Osteoblast (primary cell): ENCODE measurements at regions not wholly inside any gene's neighbourhood (a gene's known extent, or its start where the extent isn't known, plus 50 kb on each side); places are given as distances from the start of the nearest gene placed in this dataset.

Experiments
- DNase-seq: peaks from one replicate; pipeline ENCODE4 v3.0.0; 2011; ENCODE audit warnings: low spot score, mixed read lengths; ENCODE audit not compliant: insufficient read length; ENCODE audit errors: missing footprints
- H2AFZ ChIP-seq: 2 replicates; pipeline ENCODE4 v1.6.0; 2011; ENCODE audit warnings: mild to moderate bottlenecking, low read length
- H3K27ac ChIP-seq: 2 replicates; pipeline ENCODE4 v1.5.1; 2011; ENCODE audit warnings: mild to moderate bottlenecking, low read depth, low read length, moderate library complexity
- H3K27me3 ChIP-seq: 2 replicates; pipeline ENCODE4 v1.6.0; 2012; ENCODE audit warnings: mild to moderate bottlenecking, control low read depth, inconsistent platforms, low read length, moderate library complexity; ENCODE audit not compliant: insufficient read depth
- H3K36me3 ChIP-seq: 2 replicates; pipeline ENCODE4 v1.5.1; 2011; ENCODE audit warnings: mild to moderate bottlenecking, low read length, control low read depth, moderate library complexity; ENCODE audit not compliant: insufficient read depth
- H3K4me1 ChIP-seq: 2 replicates; pipeline ENCODE4 v1.5.1; 2011; ENCODE audit warnings: mild to moderate bottlenecking, low read length, control low read depth, moderate library complexity; ENCODE audit not compliant: insufficient read depth
- H3K4me2 ChIP-seq: 2 replicates; pipeline ENCODE4 v1.6.0; 2011; ENCODE audit warnings: mild to moderate bottlenecking, low read length; ENCODE audit not compliant: insufficient read depth
- H3K4me3 ChIP-seq: fragments of 200-600 bp; sonication (generic); 3 replicates; pipeline ENCODE4 v1.5.1; 2012; ENCODE audit warnings: mild to moderate bottlenecking, low read length, inconsistent platforms; ENCODE audit not compliant: insufficient read depth
- H3K79me2 ChIP-seq: 2 replicates; pipeline ENCODE4 v1.6.0; 2012; ENCODE audit warnings: mild to moderate bottlenecking, low read length, control low read depth, inconsistent platforms; ENCODE audit not compliant: insufficient read depth
- H3K9me3 ChIP-seq: 2 replicates; pipeline ENCODE4 v1.5.1; 2011; ENCODE audit warnings: low read depth, low read length, control low read depth
- H4K20me1 ChIP-seq: 2 replicates; pipeline ENCODE4 v1.6.0; 2012; ENCODE audit warnings: mild to moderate bottlenecking, low read length, control low read depth; ENCODE audit not compliant: insufficient read depth
- CTCF ChIP-seq: IDR thresholded peaks from 2 replicates; pipeline ENCODE4 v1.5.1; 2011; ENCODE audit warnings: mild to moderate bottlenecking, low read depth, low read length, moderate library complexity; ENCODE audit errors: extremely low read depth

GRCh38 chr6:103198386-103198785, 1661.3 kb downstream of the HACE1 start:
- Histone ChIP-seq H3K79me2 (no peaks in the 10 kb centered on the region), H3K4me2 (no peak overlapping the region), H3K27ac (no peak overlapping the region), H3K9me3 (no peaks in the 10 kb centered on the region), H3K36me3 (no peaks in the 10 kb centered on the region), H3K4me3 (no peak overlapping the region), H3K27me3 (no peaks in the 10 kb centered on the region), H4K20me1 (no peaks in the 10 kb centered on the region), H3K4me1 (no peaks in the 10 kb centered on the region), H2AFZ (no peak overlapping the region)
- TF ChIP-seq CTCF = no peak
- no peak for DNase-seq

GRCh38 chr6:103193413-103193812, 1666.3 kb downstream of the HACE1 start:
- no peak overlapping the region for H3K4me3 ChIP-seq

GRCh38 chr6:103191391-103192093, 1668.2 kb downstream of the HACE1 start:
- DNase-seq = peak; percentile 10
- H4K20me1 ChIP-seq = no peaks in the 10 kb centered on the region
- H3K4me3 ChIP-seq = no peak overlapping the region
- H3K27me3 ChIP-seq = no peaks in the 10 kb centered on the region
- no peaks in the 10 kb centered on the region for H3K9me3 ChIP-seq
- H2AFZ ChIP-seq = no peak overlapping the region
- TF ChIP-seq CTCF = no peak
- no peak overlapping the region for H3K27ac ChIP-seq
- H3K36me3 ChIP-seq = no peaks in the 10 kb centered on the region
- no peaks in the 10 kb centered on the region for H3K79me2 ChIP-seq
- no peaks in the 10 kb centered on the region for H3K4me1 ChIP-seq
- H3K4me2 ChIP-seq = no peak overlapping the region

More at GRCh38 chr6:103193413-103193812, 1666.3 kb downstream of the HACE1 start:
- Histone ChIP-seq H3K79me2 (no peaks in the 10 kb centered on the region), H2AFZ (no peak overlapping the region), H3K36me3 (no peaks in the 10 kb centered on the region), H3K27me3 (no peaks in the 10 kb centered on the region), H3K9me3 (no peaks in the 10 kb centered on the region), H3K4me2 (no peak overlapping the region), H3K4me1 (no peaks in the 10 kb centered on the region), H3K27ac (no peak overlapping the region), H4K20me1 (no peaks in the 10 kb centered on the region)
- no peak for DNase-seq
- no peak for TF ChIP-seq CTCF

GRCh38 chr6:103184776-103185175, 1674.9 kb downstream of the HACE1 start:
- no peaks in the 10 kb centered on the region for H3K9me3 ChIP-seq
- H3K4me2 ChIP-seq = no peak overlapping the region
- H4K20me1 ChIP-seq = no peaks in the 10 kb centered on the region
- H3K79me2 ChIP-seq = no peaks in the 10 kb centered on the region
- no peak overlapping the region for H2AFZ ChIP-seq
- no peak for DNase-seq
- H3K4me1 ChIP-seq = no peaks in the 10 kb centered on the region
- TF ChIP-seq CTCF = no peak
- H3K27me3 ChIP-seq = no peaks in the 10 kb centered on the region
- H3K36me3 ChIP-seq = no peaks in the 10 kb centered on the region
- no peak overlapping the region for H3K4me3 ChIP-seq
- H3K27ac ChIP-seq = no peak overlapping the region
